DMS114 treated with DMSO at 0.1 percent for 48 hours (cell line): ENCODE measurements at regions not wholly inside any gene's neighbourhood (a gene's known extent, or its start where the extent isn't known, plus 50 kb on each side); places are given as distances from the start of the nearest gene placed in this dataset.

Experiments used
- DNase-seq: peaks from one replicate; lab custom pipeline; 2025; ENCODE audit not compliant: unreplicated experiment; lab: John Stamatoyannopoulos, UW

GRCh38 chr2:5442736-5443135, 249.4 kb upstream of the SOX11 start:
- DNase-seq: no peak

DNA sequence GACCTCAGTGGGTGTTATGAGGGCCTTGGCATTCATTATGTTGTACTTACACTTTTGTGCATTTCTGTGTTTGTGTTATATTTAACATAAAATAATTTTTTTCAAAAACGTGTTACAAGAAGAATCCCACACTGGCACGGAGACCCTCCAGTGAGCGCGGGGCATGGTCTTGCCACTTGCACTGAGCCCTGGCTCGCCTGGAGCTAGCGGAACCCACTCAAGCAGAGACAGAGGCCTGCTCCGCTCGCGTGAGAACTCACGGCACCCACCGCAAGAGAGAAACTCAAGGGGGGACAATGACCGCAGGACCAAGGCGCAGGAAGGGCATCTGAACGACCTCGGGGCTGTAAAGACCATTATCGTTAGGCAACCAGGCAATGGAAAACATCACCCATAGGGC, 248.0 kb upstream of the SOX11 start:
- no peak for DNase-seq

DNA sequence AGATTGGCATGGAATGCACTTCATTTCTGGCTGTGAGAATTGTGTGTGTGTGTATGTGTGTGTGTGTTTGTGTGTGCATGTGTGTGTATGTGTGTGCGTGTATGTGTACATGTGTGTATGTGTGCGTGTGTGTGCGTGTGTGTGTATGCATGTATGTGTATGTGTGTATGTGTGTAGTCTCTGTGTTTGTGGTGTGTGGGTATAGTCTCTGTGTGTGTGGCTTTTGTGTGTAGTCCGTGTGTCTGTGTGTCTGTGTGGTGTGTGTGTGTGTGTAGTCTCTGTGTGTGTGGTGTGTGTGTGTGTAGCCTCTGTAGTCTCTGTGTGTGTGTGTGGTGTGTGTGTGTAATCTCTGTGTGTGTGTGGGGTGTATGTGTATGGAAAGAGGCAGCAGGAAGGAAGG, 247.3 kb upstream of the SOX11 start:
- DNase-seq: no peak

- no peak for DNase-seq
These were observed 242.3 kb upstream of the SOX11 start for GRCh38 chr2:5449867-5450266.

- DNase-seq: no peak
These were observed 238.7 kb upstream of the SOX11 start for GRCh38 chr2:5453220-5454050.

GRCh38 chr2:5454051-5454390, 238.2 kb upstream of the SOX11 start:
- no peak for DNase-seq

- no peak for DNase-seq
These were observed 233.1 kb upstream of the SOX11 start for GRCh38 chr2:5459041-5459440.

DNA sequence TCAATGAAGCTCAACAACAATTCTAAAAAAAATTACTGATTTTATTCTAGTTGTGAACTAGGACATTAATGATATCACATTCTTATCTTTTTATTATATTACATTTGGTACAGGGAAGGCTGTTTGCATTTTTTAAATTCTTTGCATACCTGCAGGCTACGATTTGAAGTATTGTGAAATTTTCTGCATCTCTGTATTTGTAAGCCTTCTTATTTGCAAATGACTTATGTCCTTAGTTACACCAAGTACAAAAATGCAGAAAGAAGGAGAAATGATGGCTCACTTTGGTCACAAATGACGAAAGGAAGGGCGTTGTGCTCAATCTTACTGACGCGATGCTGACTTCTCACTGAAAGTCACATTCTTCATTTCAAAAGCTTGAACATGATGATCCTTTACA, 227.5 kb upstream of the SOX11 start:
- DNase-seq: no peak

GRCh38 chr2:5465859-5466258, 226.3 kb upstream of the SOX11 start:
- no peak for DNase-seq

GRCh38 chr2:5467178-5467905, 224.8 kb upstream of the SOX11 start:
- no peak for DNase-seq

DNA sequence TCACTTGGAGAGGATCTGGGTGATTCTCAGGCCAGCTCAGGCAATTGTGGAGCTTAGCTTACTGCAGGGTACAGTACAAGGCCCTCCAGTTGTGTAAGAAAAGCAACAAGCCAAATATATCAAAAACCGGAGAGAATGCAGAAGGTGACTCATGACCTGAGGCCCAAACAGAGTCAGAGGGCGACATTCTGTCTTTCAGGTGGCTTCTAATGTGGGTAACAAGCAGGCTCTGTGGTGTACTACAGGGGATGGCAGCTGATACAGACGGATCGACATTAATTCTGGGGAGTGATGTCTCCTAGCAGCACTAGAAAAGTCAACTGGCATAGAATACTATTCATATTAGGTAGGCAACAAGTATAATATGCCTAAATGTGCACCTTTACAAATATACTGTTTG, 219.5 kb upstream of the SOX11 start:
- no peak for DNase-seq

DNA sequence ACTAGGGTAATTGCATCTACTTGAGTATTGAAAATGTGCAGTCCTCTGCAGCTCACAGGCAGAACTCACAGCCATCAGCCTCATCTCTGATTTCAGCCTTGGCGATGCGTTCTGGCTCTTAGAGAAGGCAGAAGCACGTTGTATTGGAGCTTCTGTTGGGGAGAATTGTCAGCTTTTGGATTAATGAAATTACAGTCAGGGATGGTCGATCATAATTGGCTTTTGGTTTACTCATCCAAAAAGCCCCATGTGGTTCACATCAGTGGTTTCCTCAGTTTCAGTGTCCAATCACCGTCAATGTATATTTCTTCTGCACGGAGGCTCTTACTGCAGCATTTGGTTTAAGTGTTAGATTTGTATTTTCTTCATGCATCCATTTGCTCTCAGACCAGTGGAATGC, 218.5 kb upstream of the SOX11 start:
- no peak for DNase-seq

DNA sequence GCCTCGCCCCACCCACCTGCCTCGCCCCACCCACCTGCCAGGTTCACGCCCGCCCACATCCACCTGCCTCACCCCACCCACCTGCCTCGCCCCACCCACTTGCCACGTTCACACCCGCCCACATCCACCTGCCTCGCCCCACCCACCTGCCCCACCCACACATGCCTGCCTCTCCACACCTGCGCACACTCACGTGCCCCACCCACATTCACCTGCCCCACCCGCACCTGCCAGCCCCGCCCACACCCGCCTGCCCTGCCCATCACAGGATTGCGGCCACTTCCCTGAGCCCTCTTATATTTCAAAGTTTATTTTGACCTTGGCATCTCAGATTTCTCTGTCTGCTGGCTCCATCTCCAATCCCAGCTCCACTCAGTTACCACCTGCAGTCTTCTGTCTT, 217.5 kb upstream of the SOX11 start:
- no peak for DNase-seq

- no peak for DNase-seq
These were observed 212.8 kb upstream of the SOX11 start for GRCh38 chr2:5479265-5479928.

DNA sequence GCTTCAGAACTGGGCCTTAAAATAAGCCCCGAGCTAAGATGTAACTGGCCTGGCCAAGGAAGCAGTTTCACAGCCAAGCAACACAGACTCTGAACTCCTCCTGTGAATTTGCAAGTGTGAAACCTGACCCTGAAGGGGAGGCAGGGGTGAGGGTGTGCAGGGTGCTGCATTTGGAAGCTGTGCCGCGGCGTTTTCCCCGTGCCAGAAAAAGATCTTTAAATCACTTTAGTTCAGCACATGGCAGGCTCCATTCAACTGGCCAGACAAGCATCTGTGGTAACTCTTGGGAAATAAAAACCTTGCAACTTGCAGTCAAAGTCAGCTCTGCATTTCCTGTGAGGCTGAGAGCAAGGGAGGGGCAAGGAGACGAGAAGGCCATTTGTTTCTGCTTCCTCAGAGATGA, 209.3 kb upstream of the SOX11 start:
- no peak for DNase-seq

DNA sequence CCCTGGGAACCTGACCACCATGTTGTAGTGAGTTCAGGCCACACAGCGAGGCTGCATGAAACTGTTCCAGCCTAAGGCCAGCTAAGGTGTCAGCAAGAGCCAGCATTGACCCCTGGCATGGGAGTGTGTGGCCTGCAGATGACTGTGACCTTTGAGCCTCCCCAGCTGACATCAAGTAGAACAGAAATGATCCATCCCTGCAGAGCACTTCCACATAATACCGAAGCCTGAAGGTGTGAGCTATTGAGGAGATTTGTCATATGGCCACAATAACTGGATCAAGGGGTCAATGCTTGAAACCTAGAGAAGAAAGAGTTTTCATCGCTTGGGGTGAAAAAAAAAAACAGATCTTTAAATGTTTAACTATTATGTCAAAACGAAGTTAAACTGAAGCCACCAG, 207.3 kb upstream of the SOX11 start:
- no peak for DNase-seq

- no peak for DNase-seq
These were observed 200.7 kb upstream of the SOX11 start for GRCh38 chr2:5491523-5491922.

GRCh38 chr2:5493256-5493655, 198.9 kb upstream of the SOX11 start:
- DNase-seq: no peak

DNA sequence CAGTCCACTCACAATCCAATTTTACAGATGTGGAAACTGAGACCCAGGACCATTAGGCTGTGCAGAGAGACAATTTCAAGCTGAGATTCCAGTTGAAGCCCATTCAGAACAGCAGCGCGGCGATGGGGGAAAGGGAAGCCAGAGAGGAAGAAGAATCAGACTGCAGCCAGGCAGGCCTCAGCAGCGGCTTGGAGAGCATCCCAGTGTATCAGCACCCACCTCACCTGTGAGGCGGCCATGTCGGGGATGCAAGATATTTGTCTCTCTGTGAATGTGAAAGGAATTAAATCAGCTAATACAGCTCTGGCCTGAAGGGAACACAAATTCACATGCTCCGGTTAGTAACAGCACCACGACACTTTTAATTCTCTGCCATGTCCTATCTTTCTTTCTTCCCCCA, 198.0 kb upstream of the SOX11 start:
- DNase-seq: no peak

DNA sequence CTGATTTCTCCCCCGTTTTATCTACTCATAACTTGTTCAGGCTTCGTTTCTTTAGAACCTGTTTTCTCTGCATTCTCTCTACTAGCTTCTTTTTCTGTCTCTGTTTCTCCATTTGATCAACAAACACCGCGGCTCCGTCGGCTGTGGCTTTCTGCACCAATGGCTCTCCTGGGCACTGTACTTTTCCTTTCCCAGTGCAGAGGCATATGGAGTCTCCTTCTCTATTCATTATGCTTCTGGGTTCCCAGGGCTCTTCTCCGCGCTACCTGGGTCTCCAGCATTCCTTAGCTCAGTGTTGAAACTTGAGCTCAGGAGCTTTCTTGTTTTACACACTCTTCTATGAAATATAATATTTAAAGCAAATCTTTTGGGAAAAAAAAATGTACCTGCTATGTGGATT, 196.6 kb upstream of the SOX11 start:
- no peak for DNase-seq

- no peak for DNase-seq
These were observed 194.3 kb upstream of the SOX11 start for GRCh38 chr2:5497874-5498273.

- no peak for DNase-seq
These were observed 190.4 kb upstream of the SOX11 start for GRCh38 chr2:5501807-5502206.
